ENCODE measurements at regions not wholly inside any gene's neighbourhood (a gene's known extent, or its start where the extent isn't known, plus 50 kb on each side); places are given as distances from the start of the nearest gene placed in this dataset.

GRCh38 chr1:34412598-34413370 is 236.1 kb downstream of the C1orf94 start:
- no peak overlapping the region for H2BK5ac ChIP-seq (ENCODE audit: low read depth, low read length, poor library complexity)
- H4K8ac ChIP-seq (ENCODE audit: low read depth, low read length): no peak overlapping the region
- H3K23ac ChIP-seq (ENCODE audit: low read length): no peak overlapping the region
- no peak overlapping the region for H4K12ac ChIP-seq (ENCODE audit: low read depth, low read length)
- H3K79me2 ChIP-seq (ENCODE audit: control insufficient read depth, insufficient read depth, low read length, poor library complexity): no peaks in the 10 kb centered on the region
- H3K9ac ChIP-seq (ENCODE audit: low read length): peak overlapping the region; percentile 39
- WGBS (ENCODE audit: extremely low coverage, insufficient coverage, insufficient read length): no CpG with 5 or more reads among the region's 12 CpGs
- H3K27me3 ChIP-seq (ENCODE audit: insufficient read depth, low read length): no peaks in the 10 kb centered on the region
- H2BK12ac ChIP-seq (ENCODE audit: low read length): no peak overlapping the region
- H2AK5ac ChIP-seq (ENCODE audit: low read length): no peak overlapping the region
- H3K36me3 ChIP-seq (ENCODE audit: control insufficient read depth in 1 of 2, insufficient read depth in 2 of 2, low read length in 2 of 2): no peaks in the 10 kb centered on the region
- H3K4me1 ChIP-seq (ENCODE audit: control insufficient read depth in 1 of 2, insufficient read depth in 2 of 2, low read length in 2 of 2): no peaks in the 10 kb centered on the region
- H2AFZ ChIP-seq (ENCODE audit: insufficient read depth, low read length, poor library complexity): no peak overlapping the region
- H3K9me3 ChIP-seq (ENCODE audit: insufficient read depth, low read depth, low read length): no peaks in the 10 kb centered on the region
- no peak overlapping the region for H2BK120ac ChIP-seq (ENCODE audit: insufficient read depth, low read length, poor library complexity)
- no peak overlapping the region for H3K4me3 ChIP-seq (ENCODE audit: low read depth, low read length)
- no peaks in the 10 kb centered on the region for H3K79me1 ChIP-seq (ENCODE audit: low read length)
- DNase-seq: no peak
- no peak overlapping the region for H3K18ac ChIP-seq (ENCODE audit: low read length)
- H3K14ac ChIP-seq (ENCODE audit: low read length): no peak overlapping the region
- no peak overlapping the region for H3K4ac ChIP-seq (ENCODE audit: low read depth, low read length)
- H3K27ac ChIP-seq (ENCODE audit: low read depth, low read length): no peak overlapping the region
- H4K91ac ChIP-seq (ENCODE audit: low read depth, low read length): no peak overlapping the region
- H3K4me2 ChIP-seq (ENCODE audit: low read length): no peak overlapping the region

GRCh38 chr1:34415140-34415539 is 238.4 kb downstream of the C1orf94 start:
- Histone ChIP-seq H2BK12ac (ENCODE audit: low read length) (no peak overlapping the region), H3K79me2 (ENCODE audit: control insufficient read depth, insufficient read depth, low read length, poor library complexity) (no peaks in the 10 kb centered on the region), H4K12ac (ENCODE audit: low read depth, low read length) (no peak overlapping the region), H3K18ac (ENCODE audit: low read length) (no peak overlapping the region), H3K27ac (ENCODE audit: low read depth, low read length) (no peak overlapping the region), H3K14ac (ENCODE audit: low read length) (no peak overlapping the region), H3K4me3 (ENCODE audit: low read depth, low read length) (no peak overlapping the region), H3K23ac (ENCODE audit: low read length) (no peak overlapping the region), H3K4me1 (ENCODE audit: control insufficient read depth in 1 of 2, insufficient read depth in 2 of 2, low read length in 2 of 2) (no peaks in the 10 kb centered on the region), H2AK5ac (ENCODE audit: low read length) (no peak overlapping the region), H2BK120ac (ENCODE audit: insufficient read depth, low read length, poor library complexity) (no peak overlapping the region), H2AFZ (ENCODE audit: insufficient read depth, low read length, poor library complexity) (no peak overlapping the region), H2BK5ac (ENCODE audit: low read depth, low read length, poor library complexity) (no peak overlapping the region), H3K9me3 (ENCODE audit: insufficient read depth, low read depth, low read length) (no peaks in the 10 kb centered on the region), H4K91ac (ENCODE audit: low read depth, low read length) (no peak overlapping the region), H3K4ac (ENCODE audit: low read depth, low read length) (no peak overlapping the region), H3K79me1 (ENCODE audit: low read length) (no peaks in the 10 kb centered on the region), H3K9ac (ENCODE audit: low read length) (no peak overlapping the region), H3K4me2 (ENCODE audit: low read length) (no peak overlapping the region), H3K27me3 (ENCODE audit: insufficient read depth, low read length) (no peaks in the 10 kb centered on the region), H3K36me3 (ENCODE audit: control insufficient read depth in 1 of 2, insufficient read depth in 2 of 2, low read length in 2 of 2) (no peaks in the 10 kb centered on the region), H4K8ac (ENCODE audit: low read depth, low read length) (no peak overlapping the region)
- WGBS (ENCODE audit: extremely low coverage, insufficient coverage, insufficient read length): no CpG with 5 or more reads among the region's 6 CpGs
- DNase-seq: no peak

- Histone ChIP-seq H3K79me1 (ENCODE audit: low read length) (no peaks in the 10 kb centered on the region), H3K23ac (ENCODE audit: low read length) (no peak overlapping the region), H3K79me2 (ENCODE audit: control insufficient read depth, insufficient read depth, low read length, poor library complexity) (no peaks in the 10 kb centered on the region), H3K9me3 (ENCODE audit: insufficient read depth, low read depth, low read length) (no peaks in the 10 kb centered on the region), H4K8ac (ENCODE audit: low read depth, low read length) (no peak overlapping the region), H3K4me2 (ENCODE audit: low read length) (no peak overlapping the region), H2BK12ac (ENCODE audit: low read length) (no peak overlapping the region), H2AK5ac (ENCODE audit: low read length) (no peak overlapping the region), H3K18ac (ENCODE audit: low read length) (no peak overlapping the region), H3K27ac (ENCODE audit: low read depth, low read length) (no peak overlapping the region), H4K91ac (ENCODE audit: low read depth, low read length) (no peak overlapping the region), H2BK5ac (ENCODE audit: low read depth, low read length, poor library complexity) (no peak overlapping the region), H3K4me1 (ENCODE audit: control insufficient read depth in 1 of 2, insufficient read depth in 2 of 2, low read length in 2 of 2) (no peaks in the 10 kb centered on the region), H3K9ac (ENCODE audit: low read length) (no peak overlapping the region), H3K36me3 (ENCODE audit: control insufficient read depth in 1 of 2, insufficient read depth in 2 of 2, low read length in 2 of 2) (no peaks in the 10 kb centered on the region), H2BK120ac (ENCODE audit: insufficient read depth, low read length, poor library complexity) (no peak overlapping the region), H2AFZ (ENCODE audit: insufficient read depth, low read length, poor library complexity) (no peak overlapping the region), H3K4me3 (ENCODE audit: low read depth, low read length) (no peak overlapping the region), H3K14ac (ENCODE audit: low read length) (no peak overlapping the region), H4K12ac (ENCODE audit: low read depth, low read length) (no peak overlapping the region), H3K4ac (ENCODE audit: low read depth, low read length) (no peak overlapping the region), H3K27me3 (ENCODE audit: insufficient read depth, low read length) (no peaks in the 10 kb centered on the region)
- DNase-seq: no peak
- WGBS (ENCODE audit: extremely low coverage, insufficient coverage, insufficient read length): no CpG with 5 or more reads among the region's 3 CpGs
These were observed 241.5 kb downstream of the C1orf94 start for GRCh38 chr1:34418166-34418565.

- Histone ChIP-seq H3K4me3 (ENCODE audit: low read depth, low read length) (no peak overlapping the region), H3K79me2 (ENCODE audit: control insufficient read depth, insufficient read depth, low read length, poor library complexity) (no peaks in the 10 kb centered on the region), H3K4me1 (ENCODE audit: control insufficient read depth in 1 of 2, insufficient read depth in 2 of 2, low read length in 2 of 2) (no peaks in the 10 kb centered on the region), H3K9me3 (ENCODE audit: insufficient read depth, low read depth, low read length) (no peaks in the 10 kb centered on the region), H3K23ac (ENCODE audit: low read length) (no peak overlapping the region), H2AK5ac (ENCODE audit: low read length) (no peak overlapping the region), H3K27ac (ENCODE audit: low read depth, low read length) (no peak overlapping the region), H3K36me3 (ENCODE audit: control insufficient read depth in 1 of 2, insufficient read depth in 2 of 2, low read length in 2 of 2) (no peaks in the 10 kb centered on the region), H4K8ac (ENCODE audit: low read depth, low read length) (no peak overlapping the region), H3K14ac (ENCODE audit: low read length) (no peak overlapping the region), H3K4me2 (ENCODE audit: low read length) (no peak overlapping the region), H3K9ac (ENCODE audit: low read length) (no peak overlapping the region), H2BK12ac (ENCODE audit: low read length) (no peak overlapping the region), H4K12ac (ENCODE audit: low read depth, low read length) (no peak overlapping the region), H4K91ac (ENCODE audit: low read depth, low read length) (no peak overlapping the region), H3K27me3 (ENCODE audit: insufficient read depth, low read length) (no peaks in the 10 kb centered on the region), H2BK120ac (ENCODE audit: insufficient read depth, low read length, poor library complexity) (no peak overlapping the region), H2BK5ac (ENCODE audit: low read depth, low read length, poor library complexity) (no peak overlapping the region), H3K79me1 (ENCODE audit: low read length) (no peaks in the 10 kb centered on the region), H3K18ac (ENCODE audit: low read length) (no peak overlapping the region), H2AFZ (ENCODE audit: insufficient read depth, low read length, poor library complexity) (no peak overlapping the region), H3K4ac (ENCODE audit: low read depth, low read length) (no peak overlapping the region)
- whole genome bisulfite sequencing (ENCODE audit: extremely low coverage, insufficient coverage, insufficient read length): no CpG with 5 or more reads among the region's 5 CpGs
- DNase-seq: peak; percentile 4 to 20
These were observed 243.0 kb downstream of the C1orf94 start for GRCh38 chr1:34419663-34420136.
